ENCODE measurements at regions not wholly inside any gene's neighbourhood (a gene's known extent, or its start where the extent isn't known, plus 50 kb on each side); places are given as distances from the start of the nearest gene placed in this dataset.

- no peak for DNase-seq
- Histone ChIP-seq H3K9me2 (ENCODE audit: insufficient read depth) (0 out of 2 replicates have a peak, but pooled peaks cover 4% of the 10 kb centered on the region), H3K9ac (no peak overlapping the region), H3K27me3 (replicated peaks; ENCODE audit: insufficient read depth) (no peaks in the 10 kb centered on the region), H3K4me1 (ENCODE audit: insufficient read depth) (peaks cover 40% of the 10 kb centered on the region), H3K4me3 (no peak overlapping the region), H3K9me3 (ENCODE audit: low read depth) (no peaks in the 10 kb centered on the region), H3K27ac (no peak overlapping the region), H4K20me1 (ENCODE audit: insufficient read depth) (no peaks in the 10 kb centered on the region), H3F3A (ENCODE audit: insufficient read depth) (peaks cover 31% of the 10 kb centered on the region), H3K79me2 (ENCODE audit: insufficient read depth) (0 out of 2 replicates have a peak, but pooled peaks cover 15% of the 10 kb centered on the region), H3K36me3 (ENCODE audit: low read depth) (no peaks in the 10 kb centered on the region), H2AFZ (no peak overlapping the region), H3K4me2 (ENCODE audit: unreplicated experiment) (no peak overlapping the region)
- WGBS, 2 experiments (ENCODE audit: low coverage in 1 of 2, low lambda C conversion rate in 2 of 2, missing lambda C conversion rate in 2 of 2): 52 to 63% methylated on average over 2 of the region's 2 CpGs
- in situ Hi-C loops (cut with MboI): no loop called here
- TF ChIP-seq EZH2phosphoT487 (IDR thresholded peaks at IDR 0.05; ENCODE audit: insufficient read depth, low read depth) (no peak), EZH2 (IDR thresholded peaks at IDR 0.05; ENCODE audit: insufficient read depth, poor library complexity, severe bottlenecking) (no peak)
These were observed 617.5 kb upstream of the WWC1 start for GRCh38 chr5:167673942-167674341.

GRCh38 chr5:167678481-167678880, 613.0 kb upstream of the WWC1 start:
- Histone ChIP-seq H4K20me1 (ENCODE audit: insufficient read depth) (no peaks in the 10 kb centered on the region), H3K27ac (no peak overlapping the region), H3K4me3 (no peak overlapping the region), H3F3A (ENCODE audit: insufficient read depth) (peaks cover 4% of the 10 kb centered on the region; the same call in 1 of the 2 replicates), H3K79me2 (ENCODE audit: insufficient read depth) (no peaks in the 10 kb centered on the region), H3K4me1 (ENCODE audit: insufficient read depth) (0 out of 2 replicates have a peak, but pooled peaks cover 9% of the 10 kb centered on the region), H2AFZ (no peak overlapping the region), H3K9me2 (ENCODE audit: insufficient read depth) (0 out of 2 replicates have a peak, but pooled peaks cover under 1% of the 10 kb centered on the region), H3K27me3 (replicated peaks; ENCODE audit: insufficient read depth) (no peaks in the 10 kb centered on the region), H3K9ac (no peak overlapping the region), H3K9me3 (ENCODE audit: low read depth) (no peaks in the 10 kb centered on the region), H3K4me2 (ENCODE audit: unreplicated experiment) (no peak overlapping the region), H3K36me3 (ENCODE audit: low read depth) (peaks cover 6% of the 10 kb centered on the region; the same call in 1 of the 2 replicates)
- in situ Hi-C loops (cut with MboI): no loop called here
- TF ChIP-seq EZH2 (IDR thresholded peaks at IDR 0.05; ENCODE audit: insufficient read depth, poor library complexity, severe bottlenecking) (no peak), EZH2phosphoT487 (IDR thresholded peaks at IDR 0.05; ENCODE audit: insufficient read depth, low read depth) (no peak)
- DNase-seq: no peak
- 53 to 56% methylated on average over 3 of the region's 3 CpGs for WGBS, 2 experiments (ENCODE audit: low coverage in 1 of 2, low lambda C conversion rate in 2 of 2, missing lambda C conversion rate in 2 of 2)

- Histone ChIP-seq H4K20me1 (ENCODE audit: insufficient read depth) (no peaks in the 10 kb centered on the region), H3K9ac (no peak overlapping the region), H3K9me3 (ENCODE audit: low read depth) (no peaks in the 10 kb centered on the region), H3K36me3 (ENCODE audit: low read depth) (peaks cover 6% of the 10 kb centered on the region; the same call in 1 of the 2 replicates), H3F3A (ENCODE audit: insufficient read depth) (peaks cover 14% of the 10 kb centered on the region; the same call in 1 of the 2 replicates), H3K4me1 (ENCODE audit: insufficient read depth) (peaks cover 28% of the 10 kb centered on the region), H3K4me3 (no peak overlapping the region), H3K27ac (no peak overlapping the region), H2AFZ (0 out of 2 replicates have a peak overlapping the region, but pooled peaks have one; percentile 38), H3K9me2 (ENCODE audit: insufficient read depth) (no peaks in the 10 kb centered on the region), H3K79me2 (ENCODE audit: insufficient read depth) (no peaks in the 10 kb centered on the region), H3K4me2 (ENCODE audit: unreplicated experiment) (no peak overlapping the region), H3K27me3 (replicated peaks; ENCODE audit: insufficient read depth) (no peaks in the 10 kb centered on the region)
- peak; percentile 40 for DNase-seq
- WGBS, 2 experiments (ENCODE audit: low coverage in 1 of 2, low lambda C conversion rate in 2 of 2, missing lambda C conversion rate in 2 of 2): 72 to 76% methylated on average over 3 of the region's 3 CpGs
- in situ Hi-C loops (cut with MboI): no loop called here
- TF ChIP-seq EZH2phosphoT487 (IDR thresholded peaks at IDR 0.05; ENCODE audit: insufficient read depth, low read depth) (no peak), EZH2 (IDR thresholded peaks at IDR 0.05; ENCODE audit: insufficient read depth, poor library complexity, severe bottlenecking) (no peak)
These were observed 607.2 kb upstream of the WWC1 start for GRCh38 chr5:167684251-167684650.

GRCh38 chr5:167688341-167689130, 602.9 kb upstream of the WWC1 start:
- peaks cover 14% of the 10 kb centered on the region; the same call in 1 of the 2 replicates for H3F3A ChIP-seq (ENCODE audit: insufficient read depth)
- no peaks in the 10 kb centered on the region for H4K20me1 ChIP-seq (ENCODE audit: insufficient read depth)
- H3K36me3 ChIP-seq (ENCODE audit: low read depth): no peaks in the 10 kb centered on the region
- no peak for TF ChIP-seq EZH2 (IDR thresholded peaks at IDR 0.05; ENCODE audit: insufficient read depth, poor library complexity, severe bottlenecking)
- no peak for TF ChIP-seq EZH2phosphoT487 (IDR thresholded peaks at IDR 0.05; ENCODE audit: insufficient read depth, low read depth)
- no peak overlapping the region for H3K9ac ChIP-seq
- H3K27me3 ChIP-seq (replicated peaks; ENCODE audit: insufficient read depth): no peaks in the 10 kb centered on the region
- H3K4me3 ChIP-seq: no peak overlapping the region
- peak overlapping the region; percentile 10 for H3K27ac ChIP-seq
- H3K4me2 ChIP-seq (ENCODE audit: unreplicated experiment): peak overlapping the region; percentile 25
- in situ Hi-C loops (cut with MboI): no loop called here
- 0 out of 2 replicates have a peak overlapping the region, but pooled peaks have one; percentile 0 for H2AFZ ChIP-seq
- H3K4me1 ChIP-seq (ENCODE audit: insufficient read depth): peaks cover 28% of the 10 kb centered on the region
- no peaks in the 10 kb centered on the region for H3K79me2 ChIP-seq (ENCODE audit: insufficient read depth)
- peak; percentile 58 for DNase-seq
- WGBS, 2 experiments (ENCODE audit: low coverage in 1 of 2, low lambda C conversion rate in 2 of 2, missing lambda C conversion rate in 2 of 2): 33 to 46% methylated on average over 8 of the region's 8 CpGs
- H3K9me3 ChIP-seq (ENCODE audit: low read depth): no peaks in the 10 kb centered on the region
- no peaks in the 10 kb centered on the region for H3K9me2 ChIP-seq (ENCODE audit: insufficient read depth)
